ENCODE measurements at regions not wholly inside any gene's neighbourhood (a gene's known extent, or its start where the extent isn't known, plus 50 kb on each side); places are given as distances from the start of the nearest gene placed in this dataset.

- no peaks in the 10 kb centered on the region for H3K4me1 Mint-ChIP-seq (ENCODE audit: low read depth, unreplicated experiment)
These were observed 142.9 kb upstream of the BTG1 start for GRCh38 chr12:92288561-92288960.

GRCh38 chr12:92278378-92278828, 132.8 kb upstream of the BTG1 start:
- no peak for TF ChIP-seq CTCF (IDR thresholded peaks at IDR 0.05; ENCODE audit: unreplicated experiment)
- Mint-ChIP-seq H3K27me3 (ENCODE audit: unreplicated experiment) (no peaks in the 10 kb centered on the region), H3K9me3 (ENCODE audit: low read depth, unreplicated experiment) (no peaks in the 10 kb centered on the region), H3K4me1 (ENCODE audit: low read depth, unreplicated experiment) (no peaks in the 10 kb centered on the region), H3K27ac (ENCODE audit: unreplicated experiment) (no peak overlapping the region), H3K36me3 (ENCODE audit: insufficient read depth, unreplicated experiment) (no peaks in the 10 kb centered on the region), H3K4me3 (ENCODE audit: low read depth, unreplicated experiment) (no peak overlapping the region)
- CTCF ChIA-PET: no interaction called here
- no peak for DNase-seq
- intact Hi-C loops (cut with micrococcal nuclease; ENCODE audit: unreplicated experiment): no loop called here
- no TSS peak for BruUV-seq (replicated peaks)

More at GRCh38 chr12:92288561-92288960, 142.9 kb upstream of the BTG1 start:
- no peak for DNase-seq
- intact Hi-C loops (cut with micrococcal nuclease; ENCODE audit: unreplicated experiment): no loop called here
- Mint-ChIP-seq H3K27ac (ENCODE audit: unreplicated experiment) (no peak overlapping the region), H3K4me3 (ENCODE audit: low read depth, unreplicated experiment) (no peak overlapping the region), H3K9me3 (ENCODE audit: low read depth, unreplicated experiment) (no peaks in the 10 kb centered on the region), H3K27me3 (ENCODE audit: unreplicated experiment) (no peaks in the 10 kb centered on the region), H3K36me3 (ENCODE audit: insufficient read depth, unreplicated experiment) (no peaks in the 10 kb centered on the region)
- TF ChIP-seq CTCF (IDR thresholded peaks at IDR 0.05; ENCODE audit: unreplicated experiment): no peak
- CTCF ChIA-PET: no interaction called here
- BruUV-seq (replicated peaks): no TSS peak

GRCh38 chr12:92277795-92278194, 132.1 kb upstream of the BTG1 start:
- no peak for DNase-seq
- CTCF ChIA-PET: no interaction called here
- Mint-ChIP-seq H3K4me3 (ENCODE audit: low read depth, unreplicated experiment) (no peak overlapping the region), H3K36me3 (ENCODE audit: insufficient read depth, unreplicated experiment) (no peaks in the 10 kb centered on the region), H3K9me3 (ENCODE audit: low read depth, unreplicated experiment) (no peaks in the 10 kb centered on the region), H3K4me1 (ENCODE audit: low read depth, unreplicated experiment) (no peaks in the 10 kb centered on the region), H3K27ac (ENCODE audit: unreplicated experiment) (no peak overlapping the region), H3K27me3 (ENCODE audit: unreplicated experiment) (no peaks in the 10 kb centered on the region)
- no peak for TF ChIP-seq CTCF (IDR thresholded peaks at IDR 0.05; ENCODE audit: unreplicated experiment)
- BruUV-seq (replicated peaks): no TSS peak
- intact Hi-C loops (cut with micrococcal nuclease; ENCODE audit: unreplicated experiment): no loop called here

GRCh38 chr12:92276276-92276675, 130.6 kb upstream of the BTG1 start:
- intact Hi-C loops (cut with micrococcal nuclease; ENCODE audit: unreplicated experiment): no loop called here
- Mint-ChIP-seq H3K27me3 (ENCODE audit: unreplicated experiment) (no peaks in the 10 kb centered on the region), H3K9me3 (ENCODE audit: low read depth, unreplicated experiment) (no peaks in the 10 kb centered on the region), H3K4me3 (ENCODE audit: low read depth, unreplicated experiment) (no peak overlapping the region), H3K36me3 (ENCODE audit: insufficient read depth, unreplicated experiment) (no peaks in the 10 kb centered on the region), H3K4me1 (ENCODE audit: low read depth, unreplicated experiment) (no peaks in the 10 kb centered on the region), H3K27ac (ENCODE audit: unreplicated experiment) (no peak overlapping the region)
- DNase-seq: no peak
- CTCF ChIA-PET: no interaction called here
- TF ChIP-seq CTCF (IDR thresholded peaks at IDR 0.05; ENCODE audit: unreplicated experiment): no peak
- no TSS peak for BruUV-seq (replicated peaks)

All from Calu3 (cell line).